Endothelial cell (in vitro differentiated cells): ENCODE measurements at regions not wholly inside any gene's neighbourhood (a gene's known extent, or its start where the extent isn't known, plus 50 kb on each side); places are given as distances from the start of the nearest gene placed in this dataset.

Experiments used
- DNase-seq: peaks from one replicate; pipeline ENCODE4 v3.0.0; 2021; ENCODE audit warnings: low spot score
- H3K27ac Mint-ChIP-seq: one replicate; pipeline ENCODE4 v1.8.0; 2021; ENCODE audit warnings: mixed read lengths, inconsistent platforms; ENCODE audit not compliant: unreplicated experiment
- H3K27me3 Mint-ChIP-seq: one replicate; pipeline ENCODE4 v1.8.0; 2021; ENCODE audit warnings: mild to moderate bottlenecking, moderate library complexity, mixed read lengths, inconsistent platforms; ENCODE audit not compliant: unreplicated experiment
- H3K36me3 Mint-ChIP-seq: one replicate; pipeline ENCODE4 v1.8.0; 2021; ENCODE audit warnings: mild to moderate bottlenecking, low read depth, mixed read lengths, inconsistent platforms; ENCODE audit not compliant: unreplicated experiment
- H3K4me1 Mint-ChIP-seq: one replicate; pipeline ENCODE4 v1.8.0; 2021; ENCODE audit warnings: mild to moderate bottlenecking, mixed read lengths, inconsistent platforms; ENCODE audit not compliant: unreplicated experiment
- H3K4me3 Mint-ChIP-seq: one replicate; pipeline ENCODE4 v1.8.0; 2021; ENCODE audit warnings: mild to moderate bottlenecking, mixed read lengths, inconsistent platforms; ENCODE audit not compliant: unreplicated experiment
- H3K9me3 Mint-ChIP-seq: one replicate; pipeline ENCODE4 v1.8.0; 2021; ENCODE audit warnings: mixed read lengths, inconsistent platforms; ENCODE audit not compliant: unreplicated experiment
- TF ChIP-seq, protein P1 (sequence below): fragments of 200-600 bp; sonication (generic); IDR thresholded peaks from one replicate; pipeline ENCODE4 v1.5.0; 2021; ENCODE audit warnings: antibody characterized with exemption; ENCODE audit not compliant: unreplicated experiment

DNA sequence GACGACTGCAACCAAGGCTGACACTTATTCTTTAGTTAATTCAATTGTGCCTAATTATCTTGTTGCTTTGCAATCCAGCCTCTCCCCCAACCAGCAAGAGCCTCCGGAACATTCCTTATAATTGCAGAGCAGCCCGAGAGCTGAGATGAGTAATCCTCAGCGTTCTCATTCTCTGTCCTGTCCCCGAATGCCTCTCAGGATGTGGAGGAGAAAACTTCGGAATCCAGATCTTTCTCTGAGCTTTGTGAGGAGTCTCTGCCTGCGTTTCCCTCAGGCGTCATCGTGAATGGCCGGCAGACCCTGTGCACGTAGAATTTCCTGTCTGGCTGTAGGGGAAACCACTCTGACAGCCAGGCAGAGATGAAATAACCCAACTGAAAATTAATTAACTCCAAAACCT is 160.5 kb upstream of the DIO3 start:
- Mint-ChIP-seq H3K4me3 (no peak overlapping the region), H3K4me1 (peaks cover 9% of the 10 kb centered on the region), H3K27me3 (peaks cover 5% of the 10 kb centered on the region), H3K27ac (no peak overlapping the region), H3K9me3 (no peaks in the 10 kb centered on the region), H3K36me3 (no peaks in the 10 kb centered on the region)
- no peak for DNase-seq
- TF ChIP-seq, protein P1, sequence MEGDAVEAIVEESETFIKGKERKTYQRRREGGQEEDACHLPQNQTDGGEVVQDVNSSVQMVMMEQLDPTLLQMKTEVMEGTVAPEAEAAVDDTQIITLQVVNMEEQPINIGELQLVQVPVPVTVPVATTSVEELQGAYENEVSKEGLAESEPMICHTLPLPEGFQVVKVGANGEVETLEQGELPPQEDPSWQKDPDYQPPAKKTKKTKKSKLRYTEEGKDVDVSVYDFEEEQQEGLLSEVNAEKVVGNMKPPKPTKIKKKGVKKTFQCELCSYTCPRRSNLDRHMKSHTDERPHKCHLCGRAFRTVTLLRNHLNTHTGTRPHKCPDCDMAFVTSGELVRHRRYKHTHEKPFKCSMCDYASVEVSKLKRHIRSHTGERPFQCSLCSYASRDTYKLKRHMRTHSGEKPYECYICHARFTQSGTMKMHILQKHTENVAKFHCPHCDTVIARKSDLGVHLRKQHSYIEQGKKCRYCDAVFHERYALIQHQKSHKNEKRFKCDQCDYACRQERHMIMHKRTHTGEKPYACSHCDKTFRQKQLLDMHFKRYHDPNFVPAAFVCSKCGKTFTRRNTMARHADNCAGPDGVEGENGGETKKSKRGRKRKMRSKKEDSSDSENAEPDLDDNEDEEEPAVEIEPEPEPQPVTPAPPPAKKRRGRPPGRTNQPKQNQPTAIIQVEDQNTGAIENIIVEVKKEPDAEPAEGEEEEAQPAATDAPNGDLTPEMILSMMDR: no peak

DNA sequence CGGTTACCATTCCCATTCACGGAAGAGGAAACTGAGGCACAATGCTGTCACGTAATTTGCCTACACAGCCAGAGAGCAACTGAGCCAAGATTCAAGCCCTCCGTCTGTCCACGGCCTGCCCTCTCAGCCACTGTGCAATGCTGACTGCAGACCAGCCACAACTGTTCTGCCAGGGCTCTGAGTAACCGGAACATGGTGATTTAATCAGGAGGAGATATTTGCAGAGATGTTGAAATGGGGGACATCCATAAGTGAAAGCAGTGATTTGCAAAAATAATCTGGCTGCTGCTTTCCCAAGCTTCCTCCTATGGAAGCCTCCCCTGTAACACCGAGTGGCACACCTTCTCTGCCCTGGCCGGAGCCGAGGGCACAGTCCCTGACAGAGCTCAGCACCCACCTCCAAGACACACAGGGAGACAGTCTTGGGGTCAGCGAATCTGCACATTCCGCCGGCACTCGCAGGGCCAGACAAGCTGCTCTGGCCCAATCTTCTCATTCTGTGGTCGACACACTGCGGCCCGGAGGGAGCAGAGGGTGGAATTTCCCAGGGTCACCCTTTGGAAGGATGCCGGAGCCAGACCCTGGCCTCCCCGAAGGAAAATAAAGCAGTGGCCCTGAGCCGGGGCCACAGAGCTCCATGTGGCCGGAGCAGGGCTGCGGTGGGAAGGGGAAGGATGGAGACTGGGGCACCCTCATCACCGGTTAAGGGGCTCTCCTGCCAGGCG is 158.2 kb upstream of the DIO3 start:
- DNase-seq: no peak
- peaks cover 9% of the 10 kb centered on the region for H3K4me1 Mint-ChIP-seq
- H3K4me3 Mint-ChIP-seq: no peak overlapping the region
- TF ChIP-seq, protein P1: no peak
- H3K9me3 Mint-ChIP-seq: no peaks in the 10 kb centered on the region
- no peaks in the 10 kb centered on the region for H3K36me3 Mint-ChIP-seq
- H3K27ac Mint-ChIP-seq: no peak overlapping the region
- peaks cover 10% of the 10 kb centered on the region for H3K27me3 Mint-ChIP-seq

DNA sequence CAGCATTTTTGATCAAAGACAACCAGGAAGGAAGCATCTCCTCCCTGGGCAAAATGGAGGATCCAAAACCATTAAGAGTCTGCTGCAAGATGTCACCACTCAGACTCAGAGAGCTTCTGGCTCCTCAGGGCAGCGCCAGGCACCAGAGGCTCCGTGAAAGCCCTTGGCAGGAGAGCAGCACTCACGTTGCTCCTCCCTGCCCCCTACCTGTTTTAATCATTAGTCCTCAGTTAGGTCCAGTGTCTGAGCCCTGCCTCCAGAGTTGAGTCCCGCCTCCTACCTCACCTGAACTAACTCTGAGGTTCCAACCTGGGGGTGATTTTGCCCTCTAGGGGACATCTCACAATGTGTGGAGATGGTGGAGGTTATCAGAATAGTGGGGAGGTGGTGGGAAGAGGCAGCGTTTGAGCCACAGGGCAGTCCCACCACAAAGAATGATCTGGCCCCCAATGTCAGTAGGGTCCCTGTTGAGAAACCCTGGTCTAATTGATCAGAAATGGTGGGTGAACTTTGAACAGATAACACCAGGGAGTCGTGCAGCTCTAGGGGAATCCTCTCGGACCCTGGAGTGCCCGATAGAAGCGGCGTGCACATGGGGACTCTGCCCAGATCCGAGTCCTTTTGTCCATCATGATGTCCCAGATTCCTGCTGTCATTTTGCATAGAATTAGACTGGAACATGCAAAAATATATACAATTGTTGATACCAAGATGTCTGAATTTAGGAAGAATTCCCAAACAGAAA is 156.7 kb upstream of the DIO3 start:
- H3K36me3 Mint-ChIP-seq: no peaks in the 10 kb centered on the region
- no peak overlapping the region for H3K4me3 Mint-ChIP-seq
- no peak for DNase-seq
- no peaks in the 10 kb centered on the region for H3K9me3 Mint-ChIP-seq
- TF ChIP-seq, protein P1: no peak
- H3K4me1 Mint-ChIP-seq: peaks cover 12% of the 10 kb centered on the region
- no peak overlapping the region for H3K27ac Mint-ChIP-seq
- peaks cover 5% of the 10 kb centered on the region for H3K27me3 Mint-ChIP-seq

DNA sequence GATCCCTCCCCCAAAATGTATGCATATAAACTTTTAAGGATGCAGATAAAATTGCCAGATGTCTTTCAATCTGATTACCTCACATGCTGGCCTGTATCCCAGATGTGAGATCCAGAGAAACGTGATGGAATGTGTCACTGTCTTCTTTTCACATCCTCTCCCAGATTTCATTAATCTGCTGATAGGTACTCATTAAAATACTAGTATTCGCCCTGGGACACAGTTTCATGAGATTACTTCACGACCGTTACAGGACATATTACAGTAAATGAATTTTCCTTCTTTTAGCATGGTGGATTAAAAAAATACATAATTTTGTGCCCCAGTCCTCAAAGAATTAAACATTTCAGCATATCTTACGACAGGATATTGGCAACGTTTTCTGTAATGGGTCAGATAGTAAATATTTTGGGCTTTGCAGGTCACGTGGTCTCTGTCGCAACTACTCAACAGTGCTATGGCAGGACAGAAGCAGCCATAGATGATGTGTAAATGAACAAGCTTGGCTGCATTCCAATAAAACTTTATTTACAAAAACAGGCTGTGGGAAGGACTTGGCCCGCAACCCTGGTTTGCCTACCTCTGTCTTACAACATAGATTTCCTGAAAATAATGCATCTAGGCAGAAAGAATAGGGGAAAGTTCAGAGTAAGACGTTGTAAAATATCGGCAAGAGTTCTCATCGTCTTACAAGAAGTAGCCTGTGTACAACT is 156.0 kb upstream of the DIO3 start:
- TF ChIP-seq, protein P1: no peak

More for the DNA sequence above, 156.0 kb upstream of the DIO3 start:
- no peak for DNase-seq
- Mint-ChIP-seq H3K4me1 (peaks cover 20% of the 10 kb centered on the region), H3K36me3 (no peaks in the 10 kb centered on the region), H3K9me3 (no peaks in the 10 kb centered on the region), H3K27me3 (peaks cover 5% of the 10 kb centered on the region), H3K4me3 (no peak overlapping the region), H3K27ac (no peak overlapping the region)
